SU-DHL-6 (cell line): ENCODE measurements at regions not wholly inside any gene's neighbourhood (a gene's known extent, or its start where the extent isn't known, plus 50 kb on each side); places are given as distances from the start of the nearest gene placed in this dataset.

Experiments used
- H2AFZ ChIP-seq: fragments of 200-600 bp; sonication (generic); 2 replicates; pipeline ENCODE4 v1.6.1; 2014; ENCODE audit warnings: low read depth, mild to moderate bottlenecking, moderate library complexity, mixed read lengths, antibody characterized with exemption, low read length; ENCODE audit not compliant: severe bottlenecking
- H3F3A ChIP-seq: fragments of 200-600 bp; shearing (Covaris generic); 2 replicates; pipeline ENCODE4 v1.6.0; 2016; ENCODE audit warnings: antibody characterized with exemption, mild to moderate bottlenecking; ENCODE audit not compliant: insufficient read depth
- H3K27ac ChIP-seq: fragments of 200-600 bp; sonication (generic); 2 replicates; pipeline ENCODE4 v1.5.1; 2016; ENCODE audit warnings: low read depth, mild to moderate bottlenecking, low read length, moderate library complexity, mixed read lengths
- H3K27me3 ChIP-seq: fragments of 200-600 bp; sonication (generic), shearing (Covaris generic); 2 replicates; pipeline ENCODE4 v1.6.0; 2014; ENCODE audit warnings: mild to moderate bottlenecking, low read length
- H3K36me3 ChIP-seq: fragments of 200-600 bp; sonication (generic); 2 replicates; pipeline ENCODE4 v1.6.1; 2014; ENCODE audit warnings: mild to moderate bottlenecking, low read length, mixed read lengths
- H3K4me2 ChIP-seq: fragments of 300-600, 200-600 bp; shearing (Covaris generic), sonication (generic); 2 replicates; pipeline ENCODE4 v1.6.0; 2014; ENCODE audit warnings: low read length, low read depth, mild to moderate bottlenecking; ENCODE audit not compliant: poor library complexity, severe bottlenecking
- H3K4me3 ChIP-seq: fragments of 200-600 bp; sonication (generic); 2 replicates; pipeline ENCODE4 v1.5.1; 2014; ENCODE audit warnings: antibody characterized with exemption, low read length, mild to moderate bottlenecking, mixed read lengths; ENCODE audit not compliant: insufficient read depth, poor library complexity, severe bottlenecking
- H3K79me2 ChIP-seq: fragments of 200-600 bp; sonication (generic); 2 replicates; pipeline ENCODE4 v1.6.1; 2014; ENCODE audit warnings: mild to moderate bottlenecking, low read length, moderate library complexity; ENCODE audit not compliant: insufficient read depth
- H3K9ac ChIP-seq: fragments of 200-600 bp; sonication (generic); 2 replicates; pipeline ENCODE4 v1.7.0; 2014; ENCODE audit warnings: mild to moderate bottlenecking, low read length
- H3K9me2 ChIP-seq: fragments of 200-600 bp; sonication (generic); replicated peaks from 2 replicates; pipeline ENCODE4 v1.6.1; 2014; ENCODE audit warnings: low read length; ENCODE audit not compliant: insufficient read depth
- H3K9me3 ChIP-seq: fragments of 200-600 bp; sonication (generic); 2 replicates; pipeline ENCODE4 v1.6.1; 2014; ENCODE audit warnings: low read length, mixed read lengths; ENCODE audit not compliant: insufficient read depth
- H4K20me1 ChIP-seq: fragments of 200-600 bp; sonication (generic); 2 replicates; pipeline ENCODE4 v1.6.1; 2014; ENCODE audit warnings: low read depth, mild to moderate bottlenecking, antibody characterized with exemption, low read length, moderate library complexity, mixed read lengths
- EZH2phosphoT487 ChIP-seq: fragments of 200-600 bp; sonication (generic), shearing (Covaris generic); conservative IDR thresholded peaks from 2 replicates; pipeline ENCODE4 v1.6.1; 2018; ENCODE audit warnings: mild to moderate bottlenecking, antibody characterized with exemption, low read length, moderate library complexity, mixed read lengths
- TF ChIP-seq, protein P1 (sequence below): fragments of 200-600 bp; sonication (generic); IDR thresholded peaks from one replicate; pipeline ENCODE4 v1.5.1; 2017; ENCODE audit warnings: antibody characterized with exemption, mild to moderate bottlenecking, low read length, moderate library complexity; ENCODE audit not compliant: insufficient read depth, poor library complexity, severe bottlenecking

DNA sequence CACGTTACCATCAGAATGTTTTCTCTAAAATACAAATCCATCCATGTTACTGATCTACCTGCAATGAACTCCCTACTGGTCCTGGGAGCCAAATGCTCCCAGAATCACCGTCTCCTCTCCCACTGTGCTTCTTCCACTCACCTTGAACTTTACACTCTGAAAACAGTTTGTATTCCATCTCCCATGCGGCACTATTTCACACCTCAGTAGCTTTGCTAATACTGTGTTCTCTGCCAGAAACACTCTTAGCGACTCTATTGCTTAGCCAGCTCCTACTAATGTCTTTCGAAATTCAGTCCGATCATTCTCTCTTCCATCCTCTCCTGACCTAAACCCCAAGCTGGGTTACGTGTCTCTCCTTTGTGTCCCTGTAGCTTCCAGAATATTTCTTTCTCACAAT lies 284.4 kb upstream of the DUSP10 start:
- Histone ChIP-seq H3F3A (no peaks in the 10 kb centered on the region), H3K4me2 (no peak overlapping the region), H3K27me3 (no peaks in the 10 kb centered on the region), H3K79me2 (no peaks in the 10 kb centered on the region), H3K9me2 (no peaks in the 10 kb centered on the region), H3K27ac (no peak overlapping the region), H3K9ac (no peak overlapping the region), H2AFZ (no peak overlapping the region), H3K4me3 (no peak overlapping the region), H4K20me1 (no peaks in the 10 kb centered on the region), H3K9me3 (no peaks in the 10 kb centered on the region), H3K36me3 (no peaks in the 10 kb centered on the region)
- TF ChIP-seq, protein P1, sequence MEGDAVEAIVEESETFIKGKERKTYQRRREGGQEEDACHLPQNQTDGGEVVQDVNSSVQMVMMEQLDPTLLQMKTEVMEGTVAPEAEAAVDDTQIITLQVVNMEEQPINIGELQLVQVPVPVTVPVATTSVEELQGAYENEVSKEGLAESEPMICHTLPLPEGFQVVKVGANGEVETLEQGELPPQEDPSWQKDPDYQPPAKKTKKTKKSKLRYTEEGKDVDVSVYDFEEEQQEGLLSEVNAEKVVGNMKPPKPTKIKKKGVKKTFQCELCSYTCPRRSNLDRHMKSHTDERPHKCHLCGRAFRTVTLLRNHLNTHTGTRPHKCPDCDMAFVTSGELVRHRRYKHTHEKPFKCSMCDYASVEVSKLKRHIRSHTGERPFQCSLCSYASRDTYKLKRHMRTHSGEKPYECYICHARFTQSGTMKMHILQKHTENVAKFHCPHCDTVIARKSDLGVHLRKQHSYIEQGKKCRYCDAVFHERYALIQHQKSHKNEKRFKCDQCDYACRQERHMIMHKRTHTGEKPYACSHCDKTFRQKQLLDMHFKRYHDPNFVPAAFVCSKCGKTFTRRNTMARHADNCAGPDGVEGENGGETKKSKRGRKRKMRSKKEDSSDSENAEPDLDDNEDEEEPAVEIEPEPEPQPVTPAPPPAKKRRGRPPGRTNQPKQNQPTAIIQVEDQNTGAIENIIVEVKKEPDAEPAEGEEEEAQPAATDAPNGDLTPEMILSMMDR = no peak
- no peak for TF ChIP-seq EZH2phosphoT487

DNA sequence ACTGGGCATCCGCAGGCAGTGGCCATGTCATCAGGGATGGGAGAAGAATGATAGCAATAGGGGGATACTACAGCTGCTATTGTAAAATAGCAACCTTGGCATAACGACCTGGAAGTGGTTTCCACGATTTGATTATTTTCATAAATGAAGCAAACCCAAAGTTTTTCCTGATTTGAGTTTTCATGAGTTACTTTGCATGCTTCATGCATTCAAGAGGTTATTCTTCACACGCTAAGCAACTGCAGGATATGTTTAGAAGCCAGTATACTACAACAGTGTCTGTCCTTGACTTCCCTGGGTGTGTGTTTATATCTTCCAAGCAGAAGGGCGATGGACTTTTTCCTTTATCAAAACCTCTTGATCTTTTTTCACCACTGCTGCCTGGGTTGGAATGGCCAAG lies 281.1 kb upstream of the DUSP10 start:
- no peak overlapping the region for H3K4me2 ChIP-seq
- TF ChIP-seq EZH2phosphoT487 = no peak
- TF ChIP-seq, protein P1 = no peak
- no peaks in the 10 kb centered on the region for H3K9me2 ChIP-seq
- H3K27me3 ChIP-seq = no peaks in the 10 kb centered on the region
- no peaks in the 10 kb centered on the region for H3K9me3 ChIP-seq
- no peak overlapping the region for H3K4me3 ChIP-seq
- H3K9ac ChIP-seq = no peak overlapping the region
- H2AFZ ChIP-seq = no peak overlapping the region
- no peaks in the 10 kb centered on the region for H4K20me1 ChIP-seq
- no peaks in the 10 kb centered on the region for H3K79me2 ChIP-seq
- H3K36me3 ChIP-seq = no peaks in the 10 kb centered on the region
- no peaks in the 10 kb centered on the region for H3F3A ChIP-seq
- H3K27ac ChIP-seq = no peak overlapping the region

DNA sequence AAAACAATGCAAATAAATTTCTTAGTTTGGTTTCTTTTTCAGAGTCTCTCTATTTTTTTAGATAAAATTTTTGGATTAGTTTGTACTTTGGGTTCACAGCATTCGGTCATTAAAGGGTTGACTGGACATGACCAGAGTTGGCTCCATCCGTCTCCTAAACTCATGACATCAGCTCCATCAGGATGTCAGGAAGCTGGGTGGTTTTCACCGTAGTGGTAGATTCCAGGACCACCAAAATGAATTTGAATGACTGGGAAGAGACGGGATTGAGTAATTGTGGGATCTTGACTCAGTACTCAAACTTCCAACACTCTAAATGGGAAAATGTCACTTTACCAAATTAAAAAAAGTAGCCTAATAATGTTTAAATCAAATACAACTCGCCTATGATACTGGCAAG lies 279.2 kb upstream of the DUSP10 start:
- no peak overlapping the region for H3K4me2 ChIP-seq
- H3K36me3 ChIP-seq = no peaks in the 10 kb centered on the region
- H3K27ac ChIP-seq = no peak overlapping the region
- H3K9me2 ChIP-seq = no peaks in the 10 kb centered on the region
- no peak for TF ChIP-seq EZH2phosphoT487
- TF ChIP-seq, protein P1 = no peak
- no peak overlapping the region for H3K9ac ChIP-seq
- no peaks in the 10 kb centered on the region for H3K27me3 ChIP-seq
- H3K4me3 ChIP-seq = no peak overlapping the region
- H2AFZ ChIP-seq = no peak overlapping the region
- H3K9me3 ChIP-seq = no peaks in the 10 kb centered on the region
- H3F3A ChIP-seq = no peaks in the 10 kb centered on the region
- no peaks in the 10 kb centered on the region for H4K20me1 ChIP-seq
- H3K79me2 ChIP-seq = no peaks in the 10 kb centered on the region
